ENCODE measurements at regions not wholly inside any gene's neighbourhood (a gene's known extent, or its start where the extent isn't known, plus 50 kb on each side); places are given as distances from the start of the nearest gene placed in this dataset.

GRCh38 chr22:22752199-22752555 lies 107.8 kb downstream of the GGTLC2 start:
- 90 to 94% methylated on average over 1 of the region's 1 CpG for WGBS, 2 donors
- intact Hi-C loops (cut with DNase I), result no loop called here
- Histone ChIP-seq H3K9me3 (no peaks in the 10 kb centered on the region), H3K4me1 (no peaks in the 10 kb centered on the region), H3K36me3 (no peaks in the 10 kb centered on the region), H3K27ac (no peak overlapping the region), H3K4me3 (no peak overlapping the region), H3K27me3 (no peaks in the 10 kb centered on the region)
- DNase-seq, result no peak
- TF ChIP-seq POLR2AphosphoS5 (IDR thresholded peaks at IDR 0.05) (no peak), CTCF (IDR thresholded peaks at IDR 0.05) (no peak), EP300 (IDR thresholded peaks at IDR 0.05) (no peak), POLR2A (IDR thresholded peaks at IDR 0.05) (no peak)

GRCh38 chr22:22752556-22753477 lies 108.4 kb downstream of the GGTLC2 start:
- 69 to 70% methylated on average over 12 of the region's 12 CpGs for WGBS, 2 donors
- intact Hi-C loops (cut with DNase I), result no loop called here
- H3K27ac ChIP-seq, result no peak overlapping the region
- H3K9me3 ChIP-seq, result no peaks in the 10 kb centered on the region
- no peaks in the 10 kb centered on the region for H3K36me3 ChIP-seq
- TF ChIP-seq POLR2A (IDR thresholded peaks at IDR 0.05), result no peak
- no peak for TF ChIP-seq CTCF (IDR thresholded peaks at IDR 0.05)
- no peak for TF ChIP-seq POLR2AphosphoS5 (IDR thresholded peaks at IDR 0.05)
- no peak for TF ChIP-seq EP300 (IDR thresholded peaks at IDR 0.05)
- no peaks in the 10 kb centered on the region for H3K4me1 ChIP-seq
- no peak overlapping the region for H3K4me3 ChIP-seq
- no peaks in the 10 kb centered on the region for H3K27me3 ChIP-seq
- no peak for DNase-seq

GRCh38 chr22:22753526-22754267 lies 109.3 kb downstream of the GGTLC2 start:
- WGBS, 2 donors, result 9 to 31% methylated on average over 7 of the region's 7 CpGs
- Histone ChIP-seq H3K4me1 (no peaks in the 10 kb centered on the region), H3K27ac (no peak overlapping the region), H3K9me3 (no peaks in the 10 kb centered on the region), H3K27me3 (no peaks in the 10 kb centered on the region), H3K36me3 (no peaks in the 10 kb centered on the region), H3K4me3 (no peak overlapping the region)
- TF ChIP-seq POLR2AphosphoS5 (IDR thresholded peaks at IDR 0.05) (no peak), CTCF (IDR thresholded peaks at IDR 0.05) (peak in 3 of 4 experiments; percentile 36 to 41 (median 37))
- intact Hi-C loops (cut with DNase I), result no loop called here
- DNase-seq, result no peak

- TF ChIP-seq EP300 (IDR thresholded peaks at IDR 0.05), result no peak
- TF ChIP-seq CTCF (IDR thresholded peaks at IDR 0.05), result no peak
- TF ChIP-seq POLR2A (IDR thresholded peaks at IDR 0.05), result no peak
- TF ChIP-seq POLR2AphosphoS5 (IDR thresholded peaks at IDR 0.05), result no peak
- no peak overlapping the region for H3K27ac ChIP-seq
- no peak overlapping the region for H3K4me3 ChIP-seq
- no peaks in the 10 kb centered on the region for H3K27me3 ChIP-seq
- H3K9me3 ChIP-seq, result no peaks in the 10 kb centered on the region
- 89 to 90% methylated on average over 3 of the region's 3 CpGs for WGBS, 2 donors
- intact Hi-C loops (cut with DNase I), result no loop called here
- no peak for DNase-seq
- no peaks in the 10 kb centered on the region for H3K36me3 ChIP-seq
- H3K4me1 ChIP-seq, result no peaks in the 10 kb centered on the region
These were observed 109.8 kb downstream of the GGTLC2 start for GRCh38 chr22:22754268-22754657.

All from sigmoid colon (tissue), 6 donors.